Fibroblast of pulmonary artery (primary cell): ENCODE measurements at regions not wholly inside any gene's neighbourhood (a gene's known extent, or its start where the extent isn't known, plus 50 kb on each side); places are given as distances from the start of the nearest gene placed in this dataset.

Experiments used
- DNase-seq: peaks from one replicate; pipeline ENCODE4 v3.0.0-alpha.2; 2010; ENCODE audit warnings: low read depth
- H3K4me3 ChIP-seq: replicated peaks from 2 replicates; pipeline ENCODE4 v1.5.1; 2011; ENCODE audit warnings: low read depth, mild to moderate bottlenecking, control low read depth, low read length, moderate library complexity
- TF ChIP-seq, protein P1 (sequence below): IDR thresholded peaks from 2 replicates; pipeline ENCODE4 v1.5.1; 2011; ENCODE audit warnings: mild to moderate bottlenecking, control low read depth, low read length, inconsistent platforms; ENCODE audit errors: missing control alignments

DNA sequence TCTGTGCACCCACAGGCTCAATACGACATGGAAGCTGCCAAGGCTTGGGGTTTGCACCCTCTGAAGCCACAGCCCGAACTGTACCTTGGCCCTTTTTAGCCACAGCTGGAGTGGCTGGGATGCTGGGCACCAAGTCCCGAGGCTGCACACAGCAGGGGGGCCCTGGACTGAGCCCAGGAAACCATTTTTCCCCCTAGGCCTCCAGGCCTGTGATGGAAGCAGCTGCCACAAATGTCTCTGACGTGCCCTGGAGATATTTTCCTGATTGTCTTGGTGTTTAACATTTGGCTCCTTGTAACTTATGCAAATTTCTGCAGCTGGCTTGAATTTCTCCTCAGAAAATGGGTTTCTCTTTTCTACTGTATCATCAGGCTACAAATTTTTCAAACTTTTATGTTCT, 82.3 kb upstream of the LPAR1 start:
- H3K4me3 ChIP-seq, result no peak overlapping the region
- TF ChIP-seq, protein P1, sequence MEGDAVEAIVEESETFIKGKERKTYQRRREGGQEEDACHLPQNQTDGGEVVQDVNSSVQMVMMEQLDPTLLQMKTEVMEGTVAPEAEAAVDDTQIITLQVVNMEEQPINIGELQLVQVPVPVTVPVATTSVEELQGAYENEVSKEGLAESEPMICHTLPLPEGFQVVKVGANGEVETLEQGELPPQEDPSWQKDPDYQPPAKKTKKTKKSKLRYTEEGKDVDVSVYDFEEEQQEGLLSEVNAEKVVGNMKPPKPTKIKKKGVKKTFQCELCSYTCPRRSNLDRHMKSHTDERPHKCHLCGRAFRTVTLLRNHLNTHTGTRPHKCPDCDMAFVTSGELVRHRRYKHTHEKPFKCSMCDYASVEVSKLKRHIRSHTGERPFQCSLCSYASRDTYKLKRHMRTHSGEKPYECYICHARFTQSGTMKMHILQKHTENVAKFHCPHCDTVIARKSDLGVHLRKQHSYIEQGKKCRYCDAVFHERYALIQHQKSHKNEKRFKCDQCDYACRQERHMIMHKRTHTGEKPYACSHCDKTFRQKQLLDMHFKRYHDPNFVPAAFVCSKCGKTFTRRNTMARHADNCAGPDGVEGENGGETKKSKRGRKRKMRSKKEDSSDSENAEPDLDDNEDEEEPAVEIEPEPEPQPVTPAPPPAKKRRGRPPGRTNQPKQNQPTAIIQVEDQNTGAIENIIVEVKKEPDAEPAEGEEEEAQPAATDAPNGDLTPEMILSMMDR, result no peak
- DNase-seq, result no peak

DNA sequence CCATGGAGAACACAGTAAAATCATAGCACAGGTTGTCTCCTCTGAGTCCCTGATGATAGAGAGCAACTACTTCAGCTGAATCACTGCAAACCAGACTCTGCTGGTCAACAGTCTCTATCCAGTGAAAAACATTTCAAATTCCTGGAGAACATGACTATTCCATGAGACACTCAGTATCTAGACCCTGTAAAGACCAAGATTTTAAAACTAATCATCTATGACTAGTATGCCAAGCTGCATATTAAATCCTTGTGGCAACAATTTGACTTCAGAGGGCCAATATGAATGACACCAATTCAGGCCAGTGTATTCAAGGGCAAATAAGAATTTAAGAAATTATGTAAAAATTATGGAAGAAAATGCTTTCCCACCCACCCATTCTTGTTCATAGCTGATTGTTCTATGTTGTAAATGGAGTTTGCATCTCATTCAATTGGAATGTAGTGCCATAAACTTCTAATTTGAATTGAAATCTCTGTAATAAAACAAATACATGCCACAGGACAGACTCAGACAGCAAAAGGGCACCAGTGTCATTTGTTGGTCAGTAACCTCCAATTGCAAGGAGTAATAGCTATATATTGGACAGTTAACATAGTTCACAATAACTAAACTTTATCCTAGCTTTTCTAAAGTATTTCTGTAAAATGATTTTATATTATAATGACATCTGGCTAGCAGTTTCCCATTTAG, 80.1 kb upstream of the LPAR1 start:
- TF ChIP-seq, protein P1, result no peak
- H3K4me3 ChIP-seq, result no peak overlapping the region
- no peak for DNase-seq

DNA sequence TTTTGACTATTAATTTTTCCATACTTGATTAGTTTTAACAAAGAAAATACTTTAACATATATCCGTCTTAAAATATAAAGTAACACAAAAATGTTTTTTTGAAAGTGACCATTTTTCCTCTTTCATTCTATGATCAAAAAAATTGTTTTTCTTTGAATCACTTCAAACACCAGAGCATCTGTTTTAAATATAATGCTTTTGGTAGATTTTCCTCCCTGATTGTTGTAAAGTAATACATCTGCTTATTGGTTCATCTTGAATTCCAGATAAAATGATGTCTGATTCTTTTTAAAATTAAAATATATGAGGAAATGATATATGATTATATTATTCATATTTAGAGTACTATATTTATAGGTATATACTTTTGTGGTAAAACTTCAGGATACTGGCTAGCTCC, 76.2 kb upstream of the LPAR1 start:
- DNase-seq, result no peak
- TF ChIP-seq, protein P1, result no peak
- H3K4me3 ChIP-seq, result no peak overlapping the region

DNA sequence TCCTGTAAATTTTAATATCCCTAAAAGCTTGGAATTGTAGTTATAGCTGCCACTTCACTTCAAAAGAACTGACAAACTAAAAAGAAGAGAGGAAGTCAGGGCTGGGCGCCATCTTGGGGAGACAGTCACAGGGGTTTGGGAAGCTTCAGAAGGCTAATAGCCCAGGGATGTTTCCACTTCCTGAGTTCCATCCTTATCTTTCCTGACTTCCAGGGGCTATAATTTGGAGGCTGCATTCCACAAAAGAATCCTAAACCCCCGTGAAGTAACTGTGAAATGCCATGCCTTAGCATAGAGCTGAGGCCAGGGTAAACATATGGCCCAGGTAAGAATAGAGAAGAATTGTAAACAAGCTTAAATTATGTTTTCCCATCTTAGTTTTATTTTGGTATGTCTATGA, 75.4 kb upstream of the LPAR1 start:
- TF ChIP-seq, protein P1, result no peak
- no peak overlapping the region for H3K4me3 ChIP-seq
- DNase-seq, result no peak

DNA sequence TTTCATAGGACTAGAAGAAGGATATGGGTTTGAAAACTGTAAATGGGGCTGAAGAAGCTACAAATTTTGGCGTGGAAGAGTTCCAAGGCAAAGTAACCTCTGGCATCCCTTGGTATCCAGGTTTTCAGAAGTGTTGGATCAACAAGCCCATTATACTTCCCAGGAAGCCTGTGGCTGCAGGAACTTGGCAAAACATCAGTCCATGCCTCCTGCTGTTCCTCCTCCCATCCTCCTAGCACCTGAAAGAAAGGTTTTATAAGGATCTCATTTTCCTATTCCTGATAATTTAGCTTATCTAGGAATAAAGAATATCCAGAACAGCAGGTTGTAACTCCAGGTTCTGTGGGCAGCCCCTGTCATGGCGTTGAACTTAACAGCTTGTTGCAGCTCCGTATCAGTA, 72.5 kb upstream of the LPAR1 start:
- TF ChIP-seq, protein P1, result no peak
- DNase-seq, result no peak
- no peak overlapping the region for H3K4me3 ChIP-seq

DNA sequence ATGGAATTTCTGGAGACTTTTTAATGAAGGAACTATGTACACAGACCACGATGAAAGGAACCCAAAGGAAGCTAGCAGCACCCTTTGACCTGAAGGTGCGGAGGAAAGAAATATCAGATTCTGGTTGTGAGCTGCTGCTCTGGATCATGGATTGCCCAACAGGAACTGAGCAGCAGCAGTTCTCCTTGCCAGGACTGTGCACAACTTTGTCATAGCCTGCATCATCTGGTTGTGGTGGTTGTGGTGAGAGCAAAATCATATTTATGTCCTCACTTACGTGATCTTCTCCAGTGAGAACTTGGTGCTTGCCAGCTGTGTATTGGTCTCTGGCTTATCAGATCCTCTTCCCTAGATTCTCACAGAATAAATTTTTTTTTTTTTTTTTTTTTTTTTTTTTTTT, 70.7 kb upstream of the LPAR1 start:
- H3K4me3 ChIP-seq, result no peak overlapping the region
- TF ChIP-seq, protein P1, result no peak
- DNase-seq, result peak; percentile 78

DNA sequence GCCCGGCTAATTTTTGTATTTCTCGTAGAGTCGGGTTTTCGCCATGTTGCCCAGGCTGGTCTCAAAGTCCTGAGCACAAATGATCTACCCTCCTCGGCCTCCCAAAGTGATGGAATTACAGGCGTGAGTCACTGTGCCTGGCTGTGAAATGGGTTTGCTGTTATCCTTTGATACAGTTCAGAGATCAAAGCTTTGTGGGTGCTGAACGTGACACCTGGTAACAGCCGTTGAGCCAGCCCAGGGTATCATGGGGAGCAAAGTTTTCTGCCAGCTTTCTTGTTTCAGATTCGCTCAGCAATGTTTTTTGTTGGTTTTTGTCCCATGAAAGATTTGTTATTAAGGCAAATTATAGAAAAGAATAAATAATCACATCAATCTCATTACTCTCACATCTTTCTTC, 68.9 kb upstream of the LPAR1 start:
- TF ChIP-seq, protein P1, result no peak
- DNase-seq, result no peak
- H3K4me3 ChIP-seq, result no peak overlapping the region
